VCaP (cell line): ENCODE measurements at regions not wholly inside any gene's neighbourhood (a gene's known extent, or its start where the extent isn't known, plus 50 kb on each side); places are given as distances from the start of the nearest gene placed in this dataset.
"Not testable (repeated sequence)": the region's sequence is repeated elsewhere in the genome, so short reads cannot be mapped to it uniquely, and the experiment has no call there.

Experiments used
- H3K27ac ChIP-seq: fragments of 450-650 bp; 2 replicates; pipeline ENCODE4 v1.5.1; 2017
- TF ChIP-seq, protein P1 (sequence below): fragments of 450-650 bp; conservative IDR thresholded peaks from 2 replicates; pipeline ENCODE4 v1.5.1; 2017; ENCODE audit warnings: mild to moderate bottlenecking, moderate library complexity

DNA sequence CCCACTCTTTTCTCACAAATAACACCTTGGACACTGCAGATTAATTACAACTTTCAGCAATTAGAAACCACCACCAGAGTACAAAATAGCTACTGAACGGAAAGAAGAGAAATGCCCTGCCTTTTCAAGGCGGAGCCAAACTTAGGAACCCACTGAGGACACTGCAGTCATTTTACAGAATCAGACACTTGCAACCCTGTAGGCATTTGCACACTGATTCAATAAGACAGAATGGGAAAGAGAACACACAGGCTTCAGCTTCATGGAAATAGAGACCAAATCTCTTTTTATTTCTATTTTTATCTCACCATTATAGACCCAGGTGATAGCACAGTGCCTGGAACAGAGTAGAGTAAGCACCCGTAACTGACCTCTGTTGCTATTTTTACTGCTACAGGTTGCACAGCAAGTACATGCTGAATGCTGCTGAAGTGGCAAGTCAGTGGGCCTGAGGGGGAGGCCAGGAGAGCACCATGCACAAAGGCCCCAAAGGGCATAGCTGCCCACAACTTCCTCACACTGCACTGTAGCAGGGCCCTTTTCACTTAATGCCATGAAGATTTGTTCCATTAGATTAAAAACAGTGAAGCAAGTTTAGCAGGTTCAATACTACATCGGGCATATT, 50.7 kb upstream of the EDARADD start:
- peak overlapping the region; percentile 86 for H3K27ac ChIP-seq
- TF ChIP-seq, protein P1, sequence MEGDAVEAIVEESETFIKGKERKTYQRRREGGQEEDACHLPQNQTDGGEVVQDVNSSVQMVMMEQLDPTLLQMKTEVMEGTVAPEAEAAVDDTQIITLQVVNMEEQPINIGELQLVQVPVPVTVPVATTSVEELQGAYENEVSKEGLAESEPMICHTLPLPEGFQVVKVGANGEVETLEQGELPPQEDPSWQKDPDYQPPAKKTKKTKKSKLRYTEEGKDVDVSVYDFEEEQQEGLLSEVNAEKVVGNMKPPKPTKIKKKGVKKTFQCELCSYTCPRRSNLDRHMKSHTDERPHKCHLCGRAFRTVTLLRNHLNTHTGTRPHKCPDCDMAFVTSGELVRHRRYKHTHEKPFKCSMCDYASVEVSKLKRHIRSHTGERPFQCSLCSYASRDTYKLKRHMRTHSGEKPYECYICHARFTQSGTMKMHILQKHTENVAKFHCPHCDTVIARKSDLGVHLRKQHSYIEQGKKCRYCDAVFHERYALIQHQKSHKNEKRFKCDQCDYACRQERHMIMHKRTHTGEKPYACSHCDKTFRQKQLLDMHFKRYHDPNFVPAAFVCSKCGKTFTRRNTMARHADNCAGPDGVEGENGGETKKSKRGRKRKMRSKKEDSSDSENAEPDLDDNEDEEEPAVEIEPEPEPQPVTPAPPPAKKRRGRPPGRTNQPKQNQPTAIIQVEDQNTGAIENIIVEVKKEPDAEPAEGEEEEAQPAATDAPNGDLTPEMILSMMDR: no peak

DNA sequence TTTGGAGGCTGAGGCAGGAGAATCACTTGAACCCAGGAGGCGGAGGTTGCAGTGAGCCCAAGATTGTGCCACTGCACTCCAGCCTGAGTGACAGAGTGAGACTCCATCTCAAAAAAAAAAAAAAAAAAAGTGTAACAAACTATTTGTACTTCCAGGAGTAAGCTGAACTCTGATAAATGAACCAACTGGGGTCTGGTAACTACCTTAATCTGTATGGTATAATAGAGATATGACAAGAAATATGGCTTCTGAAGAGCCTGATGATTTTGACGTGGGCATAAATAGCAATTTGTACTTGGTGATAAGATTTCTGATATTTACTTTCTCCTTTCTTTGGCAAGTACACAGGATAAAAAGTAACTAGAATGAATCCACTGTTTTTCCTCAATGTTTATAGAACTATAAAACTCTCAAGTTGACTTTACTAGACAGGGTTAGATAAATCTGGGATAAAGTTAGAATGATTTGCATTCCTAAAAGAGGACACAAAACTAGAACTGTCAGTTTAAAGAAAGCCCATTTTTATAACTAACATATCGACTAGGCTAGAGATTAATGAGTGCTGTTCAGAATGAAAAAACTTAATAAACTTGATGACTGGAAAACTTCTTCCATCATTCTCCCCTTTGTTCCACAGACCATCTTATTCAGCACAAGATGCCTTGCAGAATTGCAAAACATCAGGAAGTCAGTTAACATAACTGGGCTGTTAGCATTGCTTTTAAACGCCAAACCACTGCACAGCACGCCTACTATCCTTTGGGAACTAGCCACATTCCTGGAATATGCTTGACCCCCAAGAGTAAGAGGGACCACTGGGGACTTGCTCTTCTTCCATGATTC, 51.5 kb upstream of the EDARADD start:
- H3K27ac ChIP-seq: peak overlapping the region; percentile 86
- TF ChIP-seq, protein P1: no peak

- peak overlapping the region; percentile 86 for H3K27ac ChIP-seq
- TF ChIP-seq, protein P1: no peak
Observed at GRCh38 chr1:236341298-236341697, 52.8 kb upstream of the EDARADD start.

- TF ChIP-seq, protein P1: no peak
- no peak overlapping the region for H3K27ac ChIP-seq
Observed at GRCh38 chr1:236338096-236338495, 56.0 kb upstream of the EDARADD start.

DNA sequence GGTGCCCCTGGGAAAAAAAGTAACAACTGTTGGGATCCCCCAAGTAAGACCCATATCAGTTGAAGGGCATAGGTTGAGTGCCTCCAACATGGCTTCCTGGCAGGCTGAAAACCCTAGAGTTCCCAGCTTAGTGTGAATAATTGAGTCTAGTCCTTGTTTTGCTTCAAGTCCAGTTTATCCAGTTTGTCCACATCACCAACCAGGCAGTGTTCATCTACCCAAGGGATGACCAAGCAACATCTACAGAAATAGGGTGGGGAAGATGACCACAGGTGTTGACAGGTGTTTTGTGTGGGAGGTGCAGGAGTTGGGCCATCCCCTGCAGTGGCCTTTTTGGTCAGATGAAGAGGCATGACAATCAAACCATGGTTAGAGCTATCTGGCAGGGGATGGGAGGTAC, 54.3 kb upstream of the ERO1B start:
- TF ChIP-seq, protein P1: no peak
- no peak overlapping the region for H3K27ac ChIP-seq

GRCh38 chr1:236335633-236336032, 53.9 kb upstream of the ERO1B start:
- H3K27ac ChIP-seq: not testable (repeated sequence)

DNA sequence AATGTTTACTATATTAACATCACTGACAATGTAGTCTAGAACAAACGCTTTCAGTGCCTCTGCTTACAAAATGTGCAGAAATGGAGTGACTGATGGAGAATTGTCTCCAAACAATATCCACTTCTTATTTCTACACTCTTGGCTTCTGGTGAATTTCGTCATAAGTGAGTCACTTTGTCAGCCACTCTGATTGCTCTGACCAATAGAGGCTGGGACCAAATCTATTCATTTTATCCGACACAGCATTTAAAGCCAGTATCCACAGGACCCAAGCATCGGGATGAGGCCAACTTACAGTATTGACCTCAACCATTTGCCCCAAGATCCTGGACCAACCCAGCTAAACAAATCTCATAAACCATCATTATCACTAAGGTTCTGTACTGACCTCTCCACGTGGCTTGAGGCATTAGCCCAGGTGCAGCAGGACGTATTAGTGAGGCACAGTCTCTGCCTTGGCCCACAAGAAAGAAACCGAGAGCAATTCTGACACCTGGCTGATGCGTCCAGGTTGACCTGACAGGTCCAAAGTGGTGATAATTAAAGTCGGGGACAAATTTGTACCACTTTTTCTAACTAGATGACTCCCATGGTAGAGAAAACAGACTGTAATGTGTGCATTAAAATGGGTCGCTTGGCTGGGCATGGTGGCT, 53.3 kb upstream of the ERO1B start:
- H3K27ac ChIP-seq: no peak overlapping the region
- TF ChIP-seq, protein P1: no peak
